ENCODE measurements at regions not wholly inside any gene's neighbourhood (a gene's known extent, or its start where the extent isn't known, plus 50 kb on each side); places are given as distances from the start of the nearest gene placed in this dataset.

DNA sequence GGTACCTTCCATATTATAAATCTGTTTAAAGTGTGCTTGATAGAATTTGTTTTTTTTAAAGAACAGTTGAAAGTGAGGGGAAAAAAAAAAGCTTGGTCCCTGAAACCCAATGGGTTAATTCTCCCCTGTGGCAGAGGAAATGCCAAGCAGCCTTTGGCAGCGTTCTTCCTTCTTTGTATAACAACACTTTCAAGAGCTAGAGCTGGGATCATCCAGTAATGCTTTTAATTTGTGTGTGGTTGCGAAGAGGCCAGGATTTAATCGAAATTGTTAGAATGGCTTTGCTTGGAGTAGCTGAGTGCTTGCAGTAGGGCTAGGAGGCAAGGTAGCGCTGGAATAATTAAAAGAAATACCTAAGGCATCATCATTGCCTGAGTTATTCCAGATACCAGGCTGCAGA is 692.0 kb downstream of the DHX35 start:
- no peak for DNase-seq

DNA sequence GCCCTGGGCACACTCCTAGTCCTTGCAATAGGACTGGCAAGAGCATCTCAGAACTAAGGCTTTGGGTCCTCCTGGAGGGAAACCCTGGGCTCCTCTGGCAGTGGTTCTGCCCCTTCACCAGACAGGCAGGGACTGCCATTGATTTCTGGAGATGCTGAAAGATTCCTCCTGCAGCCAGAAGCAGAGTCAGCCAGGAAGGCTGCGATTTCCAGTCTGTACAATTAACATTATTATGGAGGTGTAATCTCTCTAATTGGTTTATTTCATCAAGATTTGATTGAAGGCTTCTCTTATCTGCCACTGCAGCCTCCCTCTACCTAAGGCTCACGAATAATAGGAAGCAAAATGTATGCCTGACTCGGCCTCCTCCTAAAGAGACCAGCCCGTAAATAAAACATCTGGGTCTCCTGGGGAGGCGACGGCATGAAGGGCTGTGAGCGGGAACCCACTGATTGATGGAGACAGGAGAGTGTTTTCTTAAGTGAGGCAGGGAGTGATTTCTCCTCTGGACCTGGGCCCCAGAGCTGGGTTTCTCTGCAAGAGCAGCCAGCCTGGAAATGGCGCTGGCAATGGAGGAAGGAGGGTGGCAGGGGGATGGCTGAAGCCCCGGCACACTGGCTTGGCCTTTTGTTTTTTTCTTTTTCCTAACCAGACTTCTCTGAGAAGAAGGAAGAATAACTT is 689.6 kb downstream of the DHX35 start:
- no peak for DNase-seq

- DNase-seq = no peak
Observed at GRCh38 chr20:39646874-39647413, 684.8 kb downstream of the DHX35 start.

GRCh38 chr20:39645131-39645530 is 683.0 kb downstream of the DHX35 start:
- no peak for DNase-seq

DNA sequence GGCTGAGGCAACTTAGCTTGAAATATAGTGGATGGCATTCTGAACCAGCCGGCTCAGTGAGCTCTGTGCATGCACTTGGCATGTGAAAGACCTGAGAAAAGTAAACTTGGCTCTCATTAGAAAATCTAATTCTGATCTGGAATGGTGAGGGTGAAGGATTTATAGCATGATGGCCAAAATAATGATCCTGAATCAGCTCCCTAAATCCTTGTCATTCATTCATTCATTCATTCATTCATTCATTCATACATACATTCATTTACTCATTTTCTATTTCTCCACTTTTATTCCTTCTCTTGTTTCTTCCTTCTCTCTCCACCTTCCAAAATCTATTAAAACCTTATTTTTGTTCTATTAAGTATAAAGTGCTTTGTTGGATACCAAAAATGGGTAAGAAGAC is 681.1 kb downstream of the DHX35 start:
- DNase-seq = no peak

GRCh38 chr20:39641423-39641822 is 679.3 kb downstream of the DHX35 start:
- no peak for DNase-seq

GRCh38 chr20:39640147-39640546 is 678.0 kb downstream of the DHX35 start:
- DNase-seq = no peak

DNA sequence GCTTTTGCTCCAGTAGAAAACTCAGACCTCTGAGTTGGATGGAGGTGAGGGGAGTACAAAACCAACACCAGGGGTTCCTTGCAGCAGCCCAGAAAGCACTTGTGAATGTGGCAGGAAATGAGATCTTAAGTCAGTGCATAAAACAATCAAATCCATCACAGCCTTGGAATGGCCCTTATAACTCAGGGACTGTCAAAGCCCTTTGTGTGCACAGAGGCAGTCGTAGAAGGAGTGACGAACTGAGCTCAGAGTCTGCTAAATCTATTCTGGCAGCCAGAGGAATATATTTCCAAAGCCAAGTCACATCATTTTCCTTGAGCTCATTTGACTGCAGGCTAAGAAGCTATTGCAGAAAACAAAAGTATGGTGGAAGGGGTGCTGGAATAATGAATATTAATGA is 676.6 kb downstream of the DHX35 start:
- no peak for DNase-seq

GRCh38 chr20:39633689-39634088 is 671.5 kb downstream of the DHX35 start:
- no peak for DNase-seq

- no peak for DNase-seq
Observed at GRCh38 chr20:39632757-39633156, 670.6 kb downstream of the DHX35 start.

DNA sequence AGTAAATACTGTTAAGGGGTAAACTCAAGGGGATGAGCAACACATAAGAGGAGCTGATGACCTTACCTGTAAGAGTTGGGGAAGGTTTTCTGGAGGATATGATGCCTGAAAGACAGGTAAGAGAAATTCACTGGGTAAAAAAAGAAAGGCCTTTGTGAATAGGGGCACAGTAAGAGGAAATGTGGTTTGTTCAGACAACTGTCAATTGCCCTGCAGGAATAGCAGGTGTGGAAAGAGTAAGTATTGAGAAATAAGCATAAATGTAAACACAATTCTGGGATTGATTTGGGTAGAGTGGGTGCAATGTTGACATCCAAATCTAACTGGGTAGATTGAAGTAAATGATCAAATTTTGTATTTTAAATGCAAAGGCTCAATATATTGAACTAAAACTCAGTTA is 670.0 kb downstream of the DHX35 start:
- DNase-seq = no peak

DNA sequence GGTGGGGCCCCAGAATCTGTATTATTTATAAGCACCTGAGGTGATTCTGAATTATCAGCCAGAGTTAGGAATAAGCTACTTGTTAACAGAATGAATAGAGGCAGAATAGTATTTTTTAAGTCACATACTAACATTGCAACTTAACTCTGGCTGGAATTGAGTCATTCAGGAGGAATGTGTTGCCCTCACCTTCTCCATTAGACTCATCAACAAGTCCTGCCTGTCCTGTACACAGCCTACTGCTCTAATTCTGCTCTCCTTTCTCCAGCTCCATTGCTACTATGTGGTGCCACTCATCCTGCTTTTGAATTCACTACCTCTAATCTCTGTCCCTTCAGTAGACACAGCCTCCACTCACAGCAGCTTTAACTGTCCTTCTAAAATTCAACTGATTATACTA is 669.4 kb downstream of the DHX35 start:
- no peak for DNase-seq

DNA sequence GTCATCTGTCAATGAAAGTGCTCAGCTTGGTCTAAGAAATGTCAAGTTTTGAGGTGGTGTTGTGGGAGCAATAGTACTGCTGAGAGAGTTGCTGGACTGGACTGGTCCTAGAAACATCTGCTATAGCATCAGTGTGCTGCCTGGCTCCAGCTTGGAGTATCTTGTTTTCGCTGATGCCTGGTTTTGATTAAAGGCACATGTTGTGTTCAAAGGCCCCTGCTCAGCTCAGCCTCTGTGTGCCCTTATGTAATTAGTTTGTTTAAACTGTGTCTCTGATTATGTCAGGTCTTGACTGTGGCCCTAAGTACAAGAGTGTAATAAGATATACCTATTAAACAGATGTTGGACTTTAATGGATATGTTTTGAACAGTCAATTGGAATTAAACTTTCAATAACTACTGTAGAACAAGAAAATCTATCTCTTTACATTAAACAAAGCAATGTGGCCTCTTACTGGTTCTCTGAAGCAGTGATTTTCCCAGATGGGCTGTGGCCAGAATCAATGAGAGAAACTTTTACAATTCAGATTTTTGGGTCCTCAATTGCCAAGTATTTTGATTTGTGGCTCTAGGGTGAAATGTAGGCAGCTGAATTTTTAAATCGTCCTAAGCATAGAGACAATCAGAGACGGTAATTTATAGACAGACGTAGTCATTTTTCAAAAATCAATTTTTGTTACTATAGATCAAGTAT is 668.2 kb downstream of the DHX35 start:
- no peak for DNase-seq

DNA sequence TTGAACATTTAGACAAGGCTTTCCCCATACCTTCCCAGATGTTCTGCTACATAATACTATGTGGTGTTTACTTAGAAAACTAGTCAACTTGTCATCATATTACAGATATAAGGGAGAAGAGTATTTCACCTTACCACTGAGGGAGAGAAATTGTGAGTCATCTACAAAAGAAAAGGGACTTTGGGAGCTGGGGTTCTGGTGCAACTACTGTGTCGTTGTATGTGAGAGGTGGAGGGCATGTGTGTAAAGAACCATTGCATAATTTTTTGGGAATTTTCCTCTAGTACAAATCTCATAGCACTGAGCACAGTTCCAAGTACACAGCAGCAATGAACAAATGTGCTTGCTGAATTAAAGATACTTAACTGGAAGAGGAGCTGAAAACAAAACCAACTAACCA is 665.6 kb downstream of the DHX35 start:
- DNase-seq = no peak

GRCh38 chr20:39624316-39624715 is 662.2 kb downstream of the DHX35 start:
- no peak for DNase-seq

DNA sequence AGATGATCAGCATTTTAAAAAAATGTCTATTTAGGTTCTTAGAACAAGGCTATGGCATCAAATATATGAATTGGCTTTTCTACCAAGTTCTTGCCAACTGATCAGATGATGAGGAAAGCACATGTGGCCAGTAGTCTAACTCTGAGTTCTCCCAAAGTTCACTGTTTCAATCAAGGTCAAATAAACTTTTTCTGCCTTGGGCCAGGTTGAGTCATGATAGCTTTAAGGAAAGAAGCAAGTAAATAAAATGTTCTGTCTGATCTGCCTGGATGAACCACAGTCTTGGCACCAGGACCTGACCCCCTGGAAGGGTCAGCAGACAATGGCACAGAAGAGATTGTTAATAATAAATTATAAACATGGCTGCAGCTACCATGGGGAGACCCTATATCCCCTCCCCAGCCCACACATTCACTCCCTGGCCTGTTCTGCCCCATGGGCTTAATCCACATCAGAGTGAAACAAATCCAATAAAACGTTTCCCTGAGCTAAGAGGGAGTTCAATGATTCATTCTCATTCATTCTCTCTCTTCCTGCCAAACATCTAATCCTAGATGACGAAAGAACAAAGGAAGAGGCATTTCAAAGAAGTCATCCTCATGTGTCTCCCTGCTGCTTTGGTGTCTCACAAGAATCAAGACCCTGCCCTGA is 661.6 kb downstream of the DHX35 start:
- no peak for DNase-seq

GRCh38 chr20:39619271-39619785 is 657.2 kb downstream of the DHX35 start:
- no peak for DNase-seq

DNA sequence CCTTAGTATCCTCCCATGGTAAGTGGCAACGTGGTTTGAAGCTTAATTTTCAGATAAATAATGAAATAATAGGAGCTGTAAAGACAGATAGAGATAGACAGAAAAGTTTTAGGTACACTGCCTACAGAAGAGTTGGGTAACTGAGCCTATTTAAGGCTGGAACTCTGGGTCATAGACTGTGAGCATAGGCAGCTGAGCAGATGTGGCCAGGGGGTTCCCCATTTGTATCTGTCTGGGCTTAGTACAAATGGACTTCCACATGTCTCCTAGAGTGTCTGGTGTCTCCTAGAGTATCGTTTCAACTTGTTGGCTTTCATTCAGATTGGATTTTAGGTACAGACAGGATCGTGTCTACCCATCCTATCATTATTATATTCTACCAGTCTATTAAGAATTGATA is 649.8 kb downstream of the DHX35 start:
- no peak for DNase-seq

GRCh38 chr20:39607141-39607540 is 645.0 kb downstream of the DHX35 start:
- DNase-seq = no peak

- DNase-seq = no peak
Observed at GRCh38 chr20:39605908-39606307, 643.8 kb downstream of the DHX35 start.

GRCh38 chr20:39605361-39605760 is 643.2 kb downstream of the DHX35 start:
- no peak for DNase-seq

- no peak for DNase-seq
Observed at GRCh38 chr20:39603219-39603618, 641.1 kb downstream of the DHX35 start.

DNA sequence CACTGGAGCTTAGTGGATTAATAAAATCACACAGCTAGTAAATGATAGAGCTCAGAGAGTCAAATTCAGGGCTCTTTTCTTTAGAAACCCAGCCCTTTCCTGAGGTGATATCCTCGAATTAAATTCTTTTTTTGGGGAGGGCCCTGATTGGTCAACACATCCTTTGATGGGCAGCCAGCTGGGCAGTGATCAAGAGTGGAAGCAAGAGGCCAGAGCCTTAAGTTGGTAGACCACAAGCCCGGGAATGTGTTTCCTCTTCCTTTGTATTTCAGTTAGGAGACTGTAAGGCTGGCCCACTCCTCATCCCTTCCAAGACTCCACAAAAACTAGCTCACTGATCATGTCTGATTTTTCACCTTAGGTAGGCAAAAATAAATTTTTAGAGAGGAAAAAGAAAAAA is 640.5 kb downstream of the DHX35 start:
- DNase-seq = no peak

DNA sequence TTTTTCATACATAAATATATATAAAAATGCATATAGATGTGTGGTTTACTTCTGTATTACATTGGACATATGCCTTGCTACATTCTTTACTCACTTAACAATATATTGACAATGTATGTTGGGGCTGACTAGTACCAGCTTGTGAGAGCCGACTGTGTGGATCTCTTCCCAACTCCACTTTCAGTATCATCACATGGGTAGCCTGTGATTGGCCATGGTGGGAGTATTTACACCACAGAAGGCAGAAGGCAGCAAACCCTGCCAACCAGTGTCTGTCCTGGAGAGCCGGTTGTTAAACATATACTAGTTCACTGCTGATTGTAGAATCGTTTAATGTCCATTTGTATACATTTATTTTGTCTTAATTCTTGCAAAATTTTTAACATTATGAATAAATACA is 638.7 kb downstream of the DHX35 start:
- DNase-seq = no peak
